ES-I3 (cell line): ENCODE measurements at regions not wholly inside any gene's neighbourhood (a gene's known extent, or its start where the extent isn't known, plus 50 kb on each side); places are given as distances from the start of the nearest gene placed in this dataset.

Experiments
- H3K36me3 ChIP-seq: 2 replicates; pipeline ENCODE4 v1.6.1; 2013; ENCODE audit warnings: mild to moderate bottlenecking, low read length, control low read depth, moderate library complexity; ENCODE audit not compliant: insufficient read depth
- H3K4me1 ChIP-seq: 2 replicates; pipeline ENCODE4 v1.6.1; 2013; ENCODE audit warnings: mild to moderate bottlenecking, control low read depth, low read length; ENCODE audit not compliant: insufficient read depth
- H3K9ac ChIP-seq: 2 replicates; pipeline ENCODE4 v1.6.1; 2013; ENCODE audit warnings: low read depth, mild to moderate bottlenecking, low read length, moderate library complexity
- H3K9me3 ChIP-seq: 2 replicates; pipeline ENCODE4 v1.6.1; 2013; ENCODE audit warnings: mild to moderate bottlenecking, low read length, moderate library complexity; ENCODE audit not compliant: control insufficient read depth, insufficient read depth

- Histone ChIP-seq H3K9ac (no peak overlapping the region), H3K4me1 (no peaks in the 10 kb centered on the region), H3K9me3 (no peaks in the 10 kb centered on the region), H3K36me3 (no peaks in the 10 kb centered on the region)
Measured at GRCh38 chr19:33947265-33947964, 150.7 kb downstream of the KCTD15 start.

- Histone ChIP-seq H3K36me3 (no peaks in the 10 kb centered on the region), H3K9me3 (no peaks in the 10 kb centered on the region), H3K9ac (no peak overlapping the region), H3K4me1 (no peaks in the 10 kb centered on the region)
Measured at GRCh38 chr19:33948651-33949335, 152.1 kb downstream of the KCTD15 start.

GRCh38 chr19:33950091-33950750, 153.6 kb downstream of the KCTD15 start:
- no peaks in the 10 kb centered on the region for H3K36me3 ChIP-seq
- H3K9me3 ChIP-seq, result no peaks in the 10 kb centered on the region
- no peak overlapping the region for H3K9ac ChIP-seq
- no peaks in the 10 kb centered on the region for H3K4me1 ChIP-seq

- H3K9ac ChIP-seq, result no peak overlapping the region
- no peaks in the 10 kb centered on the region for H3K4me1 ChIP-seq
- no peaks in the 10 kb centered on the region for H3K36me3 ChIP-seq
- H3K9me3 ChIP-seq, result no peaks in the 10 kb centered on the region; the same call in 1 of the 2 replicates
Measured at GRCh38 chr19:33953023-33953422, 156.4 kb downstream of the KCTD15 start.

GRCh38 chr19:33953592-33953991, 156.9 kb downstream of the KCTD15 start:
- H3K9me3 ChIP-seq, result no peaks in the 10 kb centered on the region; the same call in 1 of the 2 replicates
- no peaks in the 10 kb centered on the region for H3K36me3 ChIP-seq
- no peaks in the 10 kb centered on the region for H3K4me1 ChIP-seq

GRCh38 chr19:33954686-33955085, 158.0 kb downstream of the KCTD15 start:
- Histone ChIP-seq H3K9ac (no peak overlapping the region), H3K4me1 (no peaks in the 10 kb centered on the region)

More at GRCh38 chr19:33953592-33953991, 156.9 kb downstream of the KCTD15 start:
- H3K9ac ChIP-seq, result no peak overlapping the region

GRCh38 chr19:33956941-33957340, 160.3 kb downstream of the KCTD15 start:
- Histone ChIP-seq H3K4me1 (no peaks in the 10 kb centered on the region), H3K9me3 (no peaks in the 10 kb centered on the region; the same call in 1 of the 2 replicates), H3K36me3 (no peaks in the 10 kb centered on the region), H3K9ac (no peak overlapping the region)

More at GRCh38 chr19:33954686-33955085, 158.0 kb downstream of the KCTD15 start:
- Histone ChIP-seq H3K9me3 (no peaks in the 10 kb centered on the region; the same call in 1 of the 2 replicates), H3K36me3 (no peaks in the 10 kb centered on the region)

GRCh38 chr19:33957804-33958203, 161.1 kb downstream of the KCTD15 start:
- Histone ChIP-seq H3K36me3 (no peaks in the 10 kb centered on the region), H3K9me3 (no peaks in the 10 kb centered on the region; the same call in 1 of the 2 replicates)

GRCh38 chr19:33960566-33960965, 163.9 kb downstream of the KCTD15 start:
- no peaks in the 10 kb centered on the region for H3K4me1 ChIP-seq
- H3K9me3 ChIP-seq, result no peaks in the 10 kb centered on the region; the same call in 1 of the 2 replicates
- H3K9ac ChIP-seq, result no peak overlapping the region
- H3K36me3 ChIP-seq, result no peaks in the 10 kb centered on the region

More at GRCh38 chr19:33957804-33958203, 161.1 kb downstream of the KCTD15 start:
- Histone ChIP-seq H3K4me1 (no peaks in the 10 kb centered on the region), H3K9ac (no peak overlapping the region)

- H3K9me3 ChIP-seq, result no peaks in the 10 kb centered on the region
- no peak overlapping the region for H3K9ac ChIP-seq
- H3K4me1 ChIP-seq, result no peaks in the 10 kb centered on the region
- no peaks in the 10 kb centered on the region for H3K36me3 ChIP-seq
Measured at GRCh38 chr19:33962161-33962560, 165.5 kb downstream of the KCTD15 start.

GRCh38 chr19:33963514-33963913, 166.8 kb downstream of the KCTD15 start:
- Histone ChIP-seq H3K9ac (no peak overlapping the region), H3K9me3 (no peaks in the 10 kb centered on the region), H3K36me3 (no peaks in the 10 kb centered on the region), H3K4me1 (no peaks in the 10 kb centered on the region)

GRCh38 chr19:33971073-33971472, 174.4 kb downstream of the KCTD15 start:
- H3K9ac ChIP-seq, result no peak overlapping the region
- H3K4me1 ChIP-seq, result no peaks in the 10 kb centered on the region
- no peaks in the 10 kb centered on the region for H3K36me3 ChIP-seq
- peaks cover 3% of the 10 kb centered on the region for H3K9me3 ChIP-seq

GRCh38 chr19:33977756-33978685, 181.4 kb downstream of the KCTD15 start:
- H3K9me3 ChIP-seq, result no peaks in the 10 kb centered on the region
- H3K36me3 ChIP-seq, result no peaks in the 10 kb centered on the region
- no peaks in the 10 kb centered on the region for H3K4me1 ChIP-seq
- H3K9ac ChIP-seq, result no peak overlapping the region

- Histone ChIP-seq H3K4me1 (no peaks in the 10 kb centered on the region), H3K36me3 (no peaks in the 10 kb centered on the region), H3K9ac (no peak overlapping the region), H3K9me3 (peaks cover 5% of the 10 kb centered on the region; the same call in 1 of the 2 replicates)
Measured at GRCh38 chr19:33982706-33983105, 186.0 kb downstream of the KCTD15 start.
